IMR-90 (cell line): ENCODE measurements at regions not wholly inside any gene's neighbourhood (a gene's known extent, or its start where the extent isn't known, plus 50 kb on each side); places are given as distances from the start of the nearest gene placed in this dataset.

ENCODE experiments used
- BHLHE40 ChIP-seq: fragments of 150-350 bp; IDR thresholded peaks from 2 replicates; pipeline ENCODE4 v1.6.1; 2016; ENCODE audit warnings: mild to moderate bottlenecking, low read depth, low read length
- CEBPB ChIP-seq: IDR thresholded peaks from 2 replicates; pipeline ENCODE4 v1.6.1; 2012; ENCODE audit warnings: low read depth, low read length, improper control_type of control experiment
- FOS ChIP-seq: fragments of 150-350 bp; IDR thresholded peaks from 2 replicates; pipeline ENCODE4 v1.6.1; 2016; ENCODE audit warnings: low read depth, low read length
- MAZ ChIP-seq: IDR thresholded peaks from 2 replicates; pipeline ENCODE4 v1.6.1; 2012; ENCODE audit warnings: low read depth, mild to moderate bottlenecking, low read length, improper control_type of control experiment, moderate library complexity, borderline replicate concordance
- MXI1 ChIP-seq: IDR thresholded peaks from 2 replicates; pipeline ENCODE4 v1.6.1; 2012; ENCODE audit warnings: low read depth, mild to moderate bottlenecking, low read length, moderate library complexity, borderline replicate concordance
- POLR2A ChIP-seq: IDR thresholded peaks from 2 replicates; pipeline ENCODE4 v1.6.1; 2012; ENCODE audit warnings: mild to moderate bottlenecking, low read depth, low read length
- RAD21 ChIP-seq: IDR thresholded peaks from 2 replicates; pipeline ENCODE4 v1.6.1; 2012; ENCODE audit warnings: low read length, improper control_type of control experiment
- RFX5 ChIP-seq: IDR thresholded peaks from 2 replicates; pipeline ENCODE4 v1.8.0; 2012; ENCODE audit warnings: low read depth, mild to moderate bottlenecking, low read length, moderate library complexity
- SMC3 ChIP-seq: fragments of 150-350 bp; IDR thresholded peaks from 2 replicates; pipeline ENCODE4 v1.6.1; 2016; ENCODE audit warnings: low read depth, mild to moderate bottlenecking, antibody characterized with exemption, low read length, moderate library complexity
- USF2 ChIP-seq: fragments of 150-350 bp; IDR thresholded peaks from 2 replicates; pipeline ENCODE4 v1.6.1; 2017; ENCODE audit warnings: mild to moderate bottlenecking, antibody characterized with exemption, low read length, low read depth
- TF ChIP-seq, protein P1 (sequence below): conservative IDR thresholded peaks from 2 replicates; pipeline ENCODE4 v1.5.1; 2012; ENCODE audit warnings: mild to moderate bottlenecking, low read depth, low read length, improper control_type of control experiment

- TF ChIP-seq MAZ (no peak), POLR2A (no peak), USF2 (no peak), RAD21 (no peak), BHLHE40 (no peak), CEBPB (no peak), RFX5 (no peak), MXI1 (no peak), FOS (no peak), SMC3 (no peak)
- TF ChIP-seq, protein P1, sequence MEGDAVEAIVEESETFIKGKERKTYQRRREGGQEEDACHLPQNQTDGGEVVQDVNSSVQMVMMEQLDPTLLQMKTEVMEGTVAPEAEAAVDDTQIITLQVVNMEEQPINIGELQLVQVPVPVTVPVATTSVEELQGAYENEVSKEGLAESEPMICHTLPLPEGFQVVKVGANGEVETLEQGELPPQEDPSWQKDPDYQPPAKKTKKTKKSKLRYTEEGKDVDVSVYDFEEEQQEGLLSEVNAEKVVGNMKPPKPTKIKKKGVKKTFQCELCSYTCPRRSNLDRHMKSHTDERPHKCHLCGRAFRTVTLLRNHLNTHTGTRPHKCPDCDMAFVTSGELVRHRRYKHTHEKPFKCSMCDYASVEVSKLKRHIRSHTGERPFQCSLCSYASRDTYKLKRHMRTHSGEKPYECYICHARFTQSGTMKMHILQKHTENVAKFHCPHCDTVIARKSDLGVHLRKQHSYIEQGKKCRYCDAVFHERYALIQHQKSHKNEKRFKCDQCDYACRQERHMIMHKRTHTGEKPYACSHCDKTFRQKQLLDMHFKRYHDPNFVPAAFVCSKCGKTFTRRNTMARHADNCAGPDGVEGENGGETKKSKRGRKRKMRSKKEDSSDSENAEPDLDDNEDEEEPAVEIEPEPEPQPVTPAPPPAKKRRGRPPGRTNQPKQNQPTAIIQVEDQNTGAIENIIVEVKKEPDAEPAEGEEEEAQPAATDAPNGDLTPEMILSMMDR, result no peak
Observed at GRCh38 chr6:104630955-104631354, 228.8 kb downstream of the HACE1 start.
